Jurkat, Clone E6-1 (cell line): ENCODE measurements at regions not wholly inside any gene's neighbourhood (a gene's known extent, or its start where the extent isn't known, plus 50 kb on each side); places are given as distances from the start of the nearest gene placed in this dataset.

Experiments
- DNase-seq: peaks from one replicate; pipeline ENCODE4 v3.0.0-alpha.2; 2011; ENCODE audit warnings: low read depth, low spot score
- H3K4me3 ChIP-seq: 2 replicates; pipeline ENCODE4 v1.5.1; 2011; ENCODE audit warnings: mild to moderate bottlenecking, low read length, control low read depth, moderate library complexity

GRCh38 chr5:143698574-143698973 is 113.4 kb upstream of the HMHB1 start:
- DNase-seq, result no peak
- H3K4me3 ChIP-seq, result no peak overlapping the region

DNA sequence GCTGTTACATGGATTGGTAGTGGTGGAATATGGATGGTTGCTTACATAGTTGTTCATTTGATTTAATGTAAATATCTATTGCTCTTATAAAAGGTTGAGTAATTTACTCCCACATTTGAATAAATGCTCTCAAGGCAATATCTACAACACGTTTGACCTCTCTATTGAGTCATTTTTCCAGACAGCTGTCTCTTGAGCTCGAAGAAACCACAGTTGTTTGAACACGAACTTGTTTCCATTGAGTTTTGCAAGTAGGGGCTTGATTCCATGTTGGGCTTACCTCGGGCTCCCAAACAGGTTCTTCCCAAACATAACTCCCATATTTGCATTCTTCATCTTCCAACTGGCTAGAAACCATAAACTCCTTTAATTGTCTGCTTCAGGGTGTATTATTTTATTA is 115.0 kb upstream of the HMHB1 start:
- DNase-seq, result no peak
- H3K4me3 ChIP-seq, result no peak overlapping the region

GRCh38 chr5:143695941-143696340 is 116.0 kb upstream of the HMHB1 start:
- H3K4me3 ChIP-seq, result no peak overlapping the region
- DNase-seq, result no peak

DNA sequence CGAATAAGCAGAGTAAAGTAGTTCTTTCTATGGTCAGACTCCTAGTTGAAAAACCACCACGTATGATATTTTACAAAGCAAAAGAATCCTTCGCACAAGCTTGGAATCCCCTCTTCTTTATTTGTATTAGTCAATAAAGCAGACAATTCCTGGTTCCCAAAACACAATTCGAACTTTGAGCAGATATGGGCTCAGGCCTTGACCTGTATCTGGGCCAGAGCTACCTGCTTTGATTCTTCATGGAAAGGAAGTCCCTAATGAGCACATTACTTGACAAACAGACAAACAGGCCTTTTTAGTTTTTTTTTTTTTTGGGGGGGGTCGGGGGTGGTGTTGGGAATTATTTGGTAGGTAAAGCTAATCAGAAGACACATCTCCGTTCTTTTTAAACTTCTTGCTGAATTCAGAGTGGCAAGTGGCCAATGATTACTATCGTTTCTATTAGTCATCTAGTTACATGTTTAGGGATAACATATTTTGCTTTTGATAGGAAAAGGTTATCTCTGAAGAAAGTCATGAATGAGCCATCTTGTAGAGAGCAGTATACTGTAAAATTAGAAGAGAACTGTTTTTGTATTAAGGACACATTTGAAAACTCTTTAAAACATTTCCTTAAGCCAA is 116.6 kb upstream of the HMHB1 start:
- DNase-seq, result no peak
- H3K4me3 ChIP-seq, result no peak overlapping the region

- DNase-seq, result no peak
- no peak overlapping the region for H3K4me3 ChIP-seq
These were observed 117.6 kb upstream of the HMHB1 start for GRCh38 chr5:143694357-143694756.

GRCh38 chr5:143693651-143694252 is 118.2 kb upstream of the HMHB1 start:
- DNase-seq, result no peak
- H3K4me3 ChIP-seq, result no peak overlapping the region

DNA sequence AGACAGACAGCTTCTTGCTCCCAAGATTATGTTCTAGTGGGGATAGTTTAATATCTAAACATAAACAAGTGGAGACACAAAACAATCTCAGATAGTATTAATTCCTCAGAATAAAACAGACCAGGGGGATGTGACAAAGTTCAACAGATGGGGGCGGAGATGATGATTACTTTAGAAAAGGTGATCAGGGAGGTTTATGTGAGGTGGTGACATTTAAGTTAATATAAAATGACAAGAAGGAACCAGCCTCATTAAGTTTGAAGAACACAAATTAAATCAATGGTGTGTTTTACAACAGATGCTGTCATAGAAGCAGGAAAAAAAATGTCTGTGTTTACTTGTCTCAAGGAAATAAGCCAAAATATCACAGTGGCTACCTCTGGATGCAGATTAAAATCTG is 119.6 kb upstream of the HMHB1 start:
- no peak for DNase-seq

GRCh38 chr5:143691945-143692290 is 120.0 kb upstream of the HMHB1 start:
- no peak for DNase-seq
- H3K4me3 ChIP-seq, result no peak overlapping the region

More for the DNA sequence above, 119.6 kb upstream of the HMHB1 start:
- H3K4me3 ChIP-seq, result no peak overlapping the region

DNA sequence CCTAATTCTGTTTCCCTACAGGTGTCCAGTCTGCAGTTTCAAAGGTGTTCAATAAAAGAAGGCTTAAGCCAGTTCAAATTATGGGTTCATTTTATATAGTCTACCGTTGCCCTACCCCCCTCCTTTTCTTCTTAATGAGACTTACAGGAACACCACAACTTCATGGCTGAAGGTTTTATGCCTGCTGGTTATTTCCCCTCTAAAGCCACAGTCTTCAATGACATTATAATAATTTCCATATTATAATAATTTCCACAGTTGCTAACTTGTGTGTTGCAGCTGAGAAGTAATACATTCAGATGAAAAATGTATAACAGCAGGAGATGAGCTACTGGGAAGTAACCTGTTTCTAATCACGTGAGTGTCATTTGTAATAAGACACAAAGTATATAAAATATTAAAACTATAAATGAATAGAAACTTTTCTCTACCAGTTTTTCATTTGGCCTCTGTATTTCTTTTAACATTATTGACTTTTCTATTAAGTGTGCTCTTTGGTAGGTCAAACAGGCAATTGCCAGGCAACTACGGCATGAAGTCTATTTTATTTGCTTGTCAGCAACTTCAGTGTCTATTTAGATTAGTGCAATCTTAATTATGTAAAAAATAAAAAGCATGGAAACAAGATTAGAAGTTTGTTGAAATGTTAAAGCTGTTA is 120.5 kb upstream of the HMHB1 start:
- DNase-seq, result no peak
- no peak overlapping the region for H3K4me3 ChIP-seq

DNA sequence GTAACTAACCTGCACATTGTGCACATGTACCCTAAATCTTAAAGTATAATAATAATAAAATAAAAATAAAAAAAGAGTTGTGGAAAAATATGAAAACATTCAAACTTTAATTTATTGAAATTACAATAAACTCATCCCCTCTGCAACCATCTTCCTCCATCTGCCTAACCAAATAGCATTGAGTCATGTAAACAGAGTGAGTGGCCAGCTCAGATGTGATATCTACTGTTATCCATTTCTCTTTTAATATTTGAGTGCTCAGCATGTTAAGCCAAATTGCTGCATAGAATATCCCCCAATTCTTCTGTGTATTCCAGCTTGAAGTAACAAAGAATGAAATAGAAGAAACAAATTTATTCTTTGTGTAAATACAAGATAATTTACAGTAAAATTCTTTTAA is 124.4 kb upstream of the HMHB1 start:
- no peak overlapping the region for H3K4me3 ChIP-seq
- DNase-seq, result no peak

- DNase-seq, result no peak
- no peak overlapping the region for H3K4me3 ChIP-seq
These were observed 126.6 kb upstream of the HMHB1 start for GRCh38 chr5:143685246-143685815.

DNA sequence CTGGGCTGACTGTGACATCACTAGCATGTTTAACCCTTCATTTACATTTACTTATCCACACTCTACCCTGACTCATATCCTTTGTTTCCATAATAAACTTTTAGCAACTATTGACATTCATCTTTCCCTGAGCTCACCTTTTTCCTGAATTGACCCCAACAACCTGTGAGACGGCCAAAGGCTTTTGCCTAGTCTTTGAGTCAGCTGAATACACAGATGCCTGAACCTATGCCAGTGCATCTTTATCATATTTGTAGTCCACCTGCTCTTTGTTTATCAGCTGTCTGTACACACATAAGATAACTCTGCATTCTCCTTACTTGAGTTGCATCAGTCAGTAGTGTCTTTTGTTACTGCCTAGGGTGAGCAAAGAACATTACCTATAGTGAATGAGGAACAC is 128.5 kb upstream of the HMHB1 start:
- no peak overlapping the region for H3K4me3 ChIP-seq
- no peak for DNase-seq

DNA sequence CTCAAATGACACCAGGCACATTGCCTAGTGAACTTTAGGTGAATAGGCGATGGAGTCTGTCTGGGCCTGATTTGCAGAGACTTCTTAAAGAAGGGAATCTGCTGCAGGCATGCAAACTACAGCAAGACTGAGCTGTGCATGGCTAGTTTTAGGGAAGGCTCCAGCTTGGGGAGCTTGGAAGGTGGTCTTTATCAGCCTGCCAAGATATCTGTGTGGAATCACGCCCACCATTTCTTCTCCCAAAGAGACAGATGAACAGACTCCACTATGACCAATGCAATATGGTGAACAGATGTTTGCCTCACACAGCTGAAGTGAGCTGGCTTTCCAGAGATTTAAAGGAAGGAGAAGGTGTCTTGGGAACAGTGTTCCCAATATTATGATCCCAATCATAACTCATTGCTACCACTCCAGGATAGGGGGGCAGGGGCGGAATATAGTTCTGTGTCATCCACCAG is 129.0 kb upstream of the HMHB1 start:
- no peak for DNase-seq
- H3K4me3 ChIP-seq, result no peak overlapping the region

- DNase-seq, result no peak
- no peak overlapping the region for H3K4me3 ChIP-seq
These were observed 129.6 kb upstream of the HMHB1 start for GRCh38 chr5:143682246-143682905.

DNA sequence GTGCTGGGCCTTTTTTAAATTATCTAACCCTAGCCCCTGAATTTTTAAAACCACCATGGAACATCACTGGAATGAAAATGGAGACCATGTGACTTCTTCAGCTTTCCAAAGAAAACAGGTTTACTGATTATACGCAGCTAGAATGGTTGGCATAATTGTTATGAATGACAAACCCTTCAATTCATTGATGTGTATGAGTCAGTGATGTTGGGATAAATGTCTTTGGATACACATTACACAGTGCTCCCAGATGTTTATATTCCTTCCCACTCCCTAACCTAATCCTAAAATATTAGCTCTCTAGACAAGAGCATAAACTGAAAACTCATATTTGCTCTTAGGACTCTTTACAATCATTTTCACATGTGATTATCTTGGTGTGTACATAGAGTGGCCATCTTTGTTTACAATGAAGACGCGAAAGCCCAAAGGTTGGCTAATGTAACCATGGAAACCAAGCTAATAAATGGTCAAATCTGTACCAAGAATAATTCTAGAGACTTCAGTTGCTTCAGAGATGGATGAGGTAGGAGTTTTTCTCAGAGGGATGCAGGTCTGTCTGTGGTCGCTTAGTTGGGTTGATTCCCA is 131.2 kb upstream of the HMHB1 start:
- no peak overlapping the region for H3K4me3 ChIP-seq
- no peak for DNase-seq

DNA sequence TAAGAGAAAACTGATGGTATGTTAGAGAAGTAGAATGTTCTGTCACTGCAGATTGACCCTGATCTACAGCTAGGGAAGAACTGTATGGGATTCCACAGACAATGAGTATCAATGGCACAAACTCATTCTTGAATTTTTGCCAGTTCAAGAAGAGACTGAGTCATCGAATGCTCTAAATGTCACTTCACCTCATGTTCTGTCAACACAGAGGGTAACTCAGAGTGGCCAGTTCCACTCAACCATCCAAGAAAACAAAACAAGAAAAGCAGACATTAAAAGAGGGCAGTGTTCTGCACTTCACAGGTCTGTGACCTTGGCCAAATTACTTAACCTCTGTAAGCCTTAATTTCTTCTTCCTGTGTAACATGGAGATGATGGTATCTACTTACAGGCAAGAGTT is 132.2 kb upstream of the HMHB1 start:
- no peak for DNase-seq
- no peak overlapping the region for H3K4me3 ChIP-seq

DNA sequence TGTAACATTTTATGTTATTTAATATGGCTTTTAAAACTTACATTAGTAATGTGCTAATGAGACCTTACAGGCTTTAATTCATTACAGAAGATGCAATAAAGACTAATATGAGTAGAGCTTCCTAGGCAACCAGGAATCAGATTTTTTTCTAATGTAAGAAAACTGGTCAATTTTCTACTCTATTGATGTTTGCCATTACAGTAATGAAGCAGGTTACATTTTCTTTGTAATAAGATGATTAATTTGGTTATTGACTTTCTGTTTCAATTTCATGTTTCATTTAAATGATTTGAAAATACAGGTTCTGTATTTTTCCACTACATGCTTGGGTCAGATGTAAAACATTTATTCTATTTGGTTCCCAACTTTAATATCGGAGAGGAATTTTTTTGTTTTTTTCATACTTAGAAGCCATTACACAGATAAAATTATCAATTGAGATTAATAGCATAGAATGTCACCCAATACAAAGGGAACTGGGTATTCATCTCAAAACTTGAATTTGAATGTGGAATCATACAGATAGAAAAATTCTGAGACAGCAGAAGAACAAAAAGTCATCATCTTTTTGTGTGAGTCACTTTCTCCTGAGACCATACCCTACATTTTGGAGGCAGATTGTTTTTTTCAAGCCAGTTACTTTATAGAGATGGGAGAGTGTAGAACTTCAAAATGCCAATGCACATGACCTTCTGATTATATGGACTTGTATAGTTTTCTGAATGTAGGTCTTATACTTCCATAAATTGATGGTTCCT is 133.6 kb upstream of the HMHB1 start:
- DNase-seq, result no peak

GRCh38 chr5:143677403-143677802 is 134.6 kb upstream of the HMHB1 start:
- no peak for DNase-seq
- no peak overlapping the region for H3K4me3 ChIP-seq

More for the DNA sequence above, 133.6 kb upstream of the HMHB1 start:
- no peak overlapping the region for H3K4me3 ChIP-seq

- DNase-seq, result no peak
- H3K4me3 ChIP-seq, result no peak overlapping the region
These were observed 135.2 kb upstream of the HMHB1 start for GRCh38 chr5:143676802-143677201.
